ENCODE measurements at regions not wholly inside any gene's neighbourhood (a gene's known extent, or its start where the extent isn't known, plus 50 kb on each side); places are given as distances from the start of the nearest gene placed in this dataset.

DNA sequence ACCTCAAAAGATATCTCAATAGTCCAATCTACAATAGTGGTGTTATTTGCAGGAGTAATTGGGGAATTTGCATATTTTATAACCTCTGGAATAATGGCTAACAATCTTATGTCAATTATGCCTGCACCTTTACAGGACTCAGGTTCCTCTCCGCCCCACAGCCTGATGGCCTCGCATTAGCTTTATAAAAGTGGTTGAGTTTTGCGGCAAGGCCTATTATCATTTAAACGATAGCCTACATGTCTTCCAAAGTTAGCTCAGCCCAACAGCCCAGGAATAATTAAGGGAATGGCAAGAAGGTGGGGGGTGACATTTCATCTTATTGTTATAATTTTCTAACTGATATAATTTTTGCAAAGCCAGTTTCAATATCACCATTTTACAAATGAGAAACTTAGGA lies 97.3 kb downstream of the RTP4 start:
- no peak overlapping the region for H3K27ac ChIP-seq (ENCODE audit: low read length)

GRCh38 chr3:187464682-187465081 lies 96.5 kb downstream of the RTP4 start:
- H3F3A ChIP-seq (ENCODE audit: insufficient read depth, low read length, poor library complexity, severe bottlenecking): no peaks in the 10 kb centered on the region
- no peaks in the 10 kb centered on the region for H4K20me1 ChIP-seq (ENCODE audit: insufficient read depth)
- H3K27me3 ChIP-seq (ENCODE audit: insufficient read depth, low read depth, low read length): no peaks in the 10 kb centered on the region
- no peaks in the 10 kb centered on the region for H3K9me3 ChIP-seq (ENCODE audit: low read length)
- H3K9ac ChIP-seq (ENCODE audit: low read length): no peak overlapping the region
- H3K9me2 ChIP-seq (ENCODE audit: insufficient read depth, low read length): no peaks in the 10 kb centered on the region
- H3K4me3 ChIP-seq (ENCODE audit: low read length): no peak overlapping the region
- no peaks in the 10 kb centered on the region for H3K79me2 ChIP-seq (replicated peaks; ENCODE audit: insufficient read depth, low read length)
- no peak overlapping the region for H2AFZ ChIP-seq (ENCODE audit: low read depth, low read length)
- H3K4me2 ChIP-seq (ENCODE audit: low read length): no peak overlapping the region
- no peaks in the 10 kb centered on the region for H3K36me3 ChIP-seq (ENCODE audit: insufficient read depth, low read length)
- TF ChIP-seq SMC3 (conservative IDR thresholded peaks at IDR 0.05; ENCODE audit: poor library complexity) (no peak), RAD21 (conservative IDR thresholded peaks at IDR 0.05) (no peak), MXI1 (conservative IDR thresholded peaks at IDR 0.05; ENCODE audit: poor library complexity, severe bottlenecking) (no peak), EZH2 (IDR thresholded peaks at IDR 0.05; ENCODE audit: borderline replicate concordance, insufficient read depth, low read length, poor library complexity, severe bottlenecking) (no peak), POLR2AphosphoS5 (IDR thresholded peaks at IDR 0.05) (no peak)
- no peak overlapping the region for H3K27ac ChIP-seq (ENCODE audit: low read length)

More for the DNA sequence above, 97.3 kb downstream of the RTP4 start:
- no peaks in the 10 kb centered on the region for H3K9me2 ChIP-seq (ENCODE audit: insufficient read depth, low read length)
- no peaks in the 10 kb centered on the region for H3K27me3 ChIP-seq (ENCODE audit: insufficient read depth, low read depth, low read length)
- TF ChIP-seq EZH2 (IDR thresholded peaks at IDR 0.05; ENCODE audit: borderline replicate concordance, insufficient read depth, low read length, poor library complexity, severe bottlenecking) (no peak), SMC3 (conservative IDR thresholded peaks at IDR 0.05; ENCODE audit: poor library complexity) (no peak), CTCF (IDR thresholded peaks at IDR 0.05; ENCODE audit: poor library complexity, severe bottlenecking) (no peak), POLR2AphosphoS5 (IDR thresholded peaks at IDR 0.05) (no peak), MXI1 (conservative IDR thresholded peaks at IDR 0.05; ENCODE audit: poor library complexity, severe bottlenecking) (no peak)
- TF ChIP-seq, protein P1, sequence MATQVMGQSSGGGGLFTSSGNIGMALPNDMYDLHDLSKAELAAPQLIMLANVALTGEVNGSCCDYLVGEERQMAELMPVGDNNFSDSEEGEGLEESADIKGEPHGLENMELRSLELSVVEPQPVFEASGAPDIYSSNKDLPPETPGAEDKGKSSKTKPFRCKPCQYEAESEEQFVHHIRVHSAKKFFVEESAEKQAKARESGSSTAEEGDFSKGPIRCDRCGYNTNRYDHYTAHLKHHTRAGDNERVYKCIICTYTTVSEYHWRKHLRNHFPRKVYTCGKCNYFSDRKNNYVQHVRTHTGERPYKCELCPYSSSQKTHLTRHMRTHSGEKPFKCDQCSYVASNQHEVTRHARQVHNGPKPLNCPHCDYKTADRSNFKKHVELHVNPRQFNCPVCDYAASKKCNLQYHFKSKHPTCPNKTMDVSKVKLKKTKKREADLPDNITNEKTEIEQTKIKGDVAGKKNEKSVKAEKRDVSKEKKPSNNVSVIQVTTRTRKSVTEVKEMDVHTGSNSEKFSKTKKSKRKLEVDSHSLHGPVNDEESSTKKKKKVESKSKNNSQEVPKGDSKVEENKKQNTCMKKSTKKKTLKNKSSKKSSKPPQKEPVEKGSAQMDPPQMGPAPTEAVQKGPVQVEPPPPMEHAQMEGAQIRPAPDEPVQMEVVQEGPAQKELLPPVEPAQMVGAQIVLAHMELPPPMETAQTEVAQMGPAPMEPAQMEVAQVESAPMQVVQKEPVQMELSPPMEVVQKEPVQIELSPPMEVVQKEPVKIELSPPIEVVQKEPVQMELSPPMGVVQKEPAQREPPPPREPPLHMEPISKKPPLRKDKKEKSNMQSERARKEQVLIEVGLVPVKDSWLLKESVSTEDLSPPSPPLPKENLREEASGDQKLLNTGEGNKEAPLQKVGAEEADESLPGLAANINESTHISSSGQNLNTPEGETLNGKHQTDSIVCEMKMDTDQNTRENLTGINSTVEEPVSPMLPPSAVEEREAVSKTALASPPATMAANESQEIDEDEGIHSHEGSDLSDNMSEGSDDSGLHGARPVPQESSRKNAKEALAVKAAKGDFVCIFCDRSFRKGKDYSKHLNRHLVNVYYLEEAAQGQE (IDR thresholded peaks at IDR 0.05; ENCODE audit: borderline replicate concordance): no peak
- no peaks in the 10 kb centered on the region for H4K20me1 ChIP-seq (ENCODE audit: insufficient read depth)
- no peak overlapping the region for H3K4me3 ChIP-seq (ENCODE audit: low read length)
- H3K36me3 ChIP-seq (ENCODE audit: insufficient read depth, low read length): no peaks in the 10 kb centered on the region
- no peak overlapping the region for H3K9ac ChIP-seq (ENCODE audit: low read length)
- no peak overlapping the region for H3K4me2 ChIP-seq (ENCODE audit: low read length)
- H3K9me3 ChIP-seq (ENCODE audit: low read length): no peaks in the 10 kb centered on the region
- H2AFZ ChIP-seq (ENCODE audit: low read depth, low read length): no peak overlapping the region
- H3K79me2 ChIP-seq (replicated peaks; ENCODE audit: insufficient read depth, low read length): no peaks in the 10 kb centered on the region
- H3F3A ChIP-seq (ENCODE audit: insufficient read depth, low read length, poor library complexity, severe bottlenecking): no peaks in the 10 kb centered on the region

GRCh38 chr3:187458921-187459320 lies 90.7 kb downstream of the RTP4 start:
- TF ChIP-seq EP300 (conservative IDR thresholded peaks at IDR 0.05; ENCODE audit: poor library complexity, severe bottlenecking): no peak
- no peak for TF ChIP-seq RAD21 (conservative IDR thresholded peaks at IDR 0.05)
- no peak for TF ChIP-seq SMC3 (conservative IDR thresholded peaks at IDR 0.05; ENCODE audit: poor library complexity)
- TF ChIP-seq MXI1 (conservative IDR thresholded peaks at IDR 0.05; ENCODE audit: poor library complexity, severe bottlenecking): no peak
- TF ChIP-seq POLR2AphosphoS5 (IDR thresholded peaks at IDR 0.05): no peak
- no peak for TF ChIP-seq TAF1 (IDR thresholded peaks at IDR 0.05; ENCODE audit: low read depth)
- no peak for TF ChIP-seq EZH2 (IDR thresholded peaks at IDR 0.05; ENCODE audit: borderline replicate concordance, insufficient read depth, low read length, poor library complexity, severe bottlenecking)
- no peak for TF ChIP-seq CTCF (IDR thresholded peaks at IDR 0.05; ENCODE audit: poor library complexity, severe bottlenecking)
- H3K4me3 ChIP-seq (ENCODE audit: low read length): no peak overlapping the region
- H3K9me2 ChIP-seq (ENCODE audit: insufficient read depth, low read length): no peaks in the 10 kb centered on the region
- no peaks in the 10 kb centered on the region for H3K27me3 ChIP-seq (ENCODE audit: insufficient read depth, low read depth, low read length)
- no peak overlapping the region for H3K27ac ChIP-seq (ENCODE audit: low read length)
- H4K20me1 ChIP-seq (ENCODE audit: insufficient read depth): no peaks in the 10 kb centered on the region
- no peak overlapping the region for H3K9ac ChIP-seq (ENCODE audit: low read length)
- H2AFZ ChIP-seq (ENCODE audit: low read depth, low read length): no peak overlapping the region
- H3K9me3 ChIP-seq (ENCODE audit: low read length): no peaks in the 10 kb centered on the region
- H3F3A ChIP-seq (ENCODE audit: insufficient read depth, low read length, poor library complexity, severe bottlenecking): no peaks in the 10 kb centered on the region
- H3K36me3 ChIP-seq (ENCODE audit: insufficient read depth, low read length): no peaks in the 10 kb centered on the region
- H3K79me2 ChIP-seq (replicated peaks; ENCODE audit: insufficient read depth, low read length): no peaks in the 10 kb centered on the region
- no peak overlapping the region for H3K4me2 ChIP-seq (ENCODE audit: low read length)
